Activated naive CD8-positive, alpha-beta T cell treated with anti-CD3 and anti-CD28 coated beads for 36 hours (primary cell): ENCODE measurements at regions not wholly inside any gene's neighbourhood (a gene's known extent, or its start where the extent isn't known, plus 50 kb on each side); places are given as distances from the start of the nearest gene placed in this dataset.

Source experiments
- DNase-seq: peaks from one replicate; pipeline ENCODE4 v3.0.0; 2021
- H3K27ac Mint-ChIP-seq: one replicate; pipeline ENCODE4 v1.8.0; 2022; ENCODE audit warnings: mild to moderate bottlenecking, moderate library complexity, mixed read lengths
- H3K27me3 Mint-ChIP-seq: one replicate; pipeline ENCODE4 v1.8.0; 2022; ENCODE audit warnings: mild to moderate bottlenecking, mixed read lengths
- H3K36me3 Mint-ChIP-seq: one replicate; pipeline ENCODE4 v1.8.0; 2021; ENCODE audit warnings: mild to moderate bottlenecking, mixed read lengths
- H3K4me1 Mint-ChIP-seq: one replicate; pipeline ENCODE4 v1.8.0; 2021; ENCODE audit warnings: mixed read lengths
- H3K4me3 Mint-ChIP-seq: one replicate; pipeline ENCODE4 v1.8.0; 2022; ENCODE audit warnings: mild to moderate bottlenecking, moderate library complexity, mixed read lengths
- H3K9me3 Mint-ChIP-seq: one replicate; pipeline ENCODE4 v1.8.0; 2022; ENCODE audit warnings: mixed read lengths

GRCh38 chr16:26263406-26263805 is 571.6 kb downstream of the HS3ST4 start:
- no peaks in the 10 kb centered on the region for H3K27me3 Mint-ChIP-seq

GRCh38 chr16:26267641-26268040 is 575.9 kb downstream of the HS3ST4 start:
- DNase-seq: no peak
- Mint-ChIP-seq H3K27me3 (no peaks in the 10 kb centered on the region), H3K4me1 (peaks cover 28% of the 10 kb centered on the region), H3K27ac (no peak overlapping the region), H3K4me3 (no peak overlapping the region), H3K9me3 (no peaks in the 10 kb centered on the region), H3K36me3 (peaks cover 2% of the 10 kb centered on the region)

More at GRCh38 chr16:26263406-26263805, 571.6 kb downstream of the HS3ST4 start:
- H3K36me3 Mint-ChIP-seq: no peaks in the 10 kb centered on the region
- no peak overlapping the region for H3K4me3 Mint-ChIP-seq
- H3K9me3 Mint-ChIP-seq: no peaks in the 10 kb centered on the region
- no peak overlapping the region for H3K27ac Mint-ChIP-seq
- H3K4me1 Mint-ChIP-seq: peaks cover 10% of the 10 kb centered on the region
- DNase-seq: no peak

- H3K36me3 Mint-ChIP-seq: peaks cover 2% of the 10 kb centered on the region
- no peak for DNase-seq
- no peaks in the 10 kb centered on the region for H3K9me3 Mint-ChIP-seq
- peaks cover 24% of the 10 kb centered on the region for H3K4me1 Mint-ChIP-seq
- no peak overlapping the region for H3K27ac Mint-ChIP-seq
- H3K27me3 Mint-ChIP-seq: no peaks in the 10 kb centered on the region
- no peak overlapping the region for H3K4me3 Mint-ChIP-seq
Observed at GRCh38 chr16:26269673-26270072, 577.9 kb downstream of the HS3ST4 start.

- Mint-ChIP-seq H3K4me3 (no peak overlapping the region), H3K27ac (no peak overlapping the region), H3K4me1 (peaks cover 22% of the 10 kb centered on the region), H3K9me3 (peaks cover 3% of the 10 kb centered on the region), H3K27me3 (peaks cover 6% of the 10 kb centered on the region), H3K36me3 (peaks cover 2% of the 10 kb centered on the region)
- DNase-seq: no peak
Observed at GRCh38 chr16:26273607-26274006, 581.8 kb downstream of the HS3ST4 start.

- H3K36me3 Mint-ChIP-seq: peaks cover 2% of the 10 kb centered on the region
- H3K4me1 Mint-ChIP-seq: peaks cover 12% of the 10 kb centered on the region
- no peak overlapping the region for H3K4me3 Mint-ChIP-seq
- H3K27ac Mint-ChIP-seq: no peak overlapping the region
- H3K27me3 Mint-ChIP-seq: peaks cover 6% of the 10 kb centered on the region
- no peak for DNase-seq
- peaks cover 3% of the 10 kb centered on the region for H3K9me3 Mint-ChIP-seq
Observed at GRCh38 chr16:26275021-26275590, 583.3 kb downstream of the HS3ST4 start.

GRCh38 chr16:26276289-26276688 is 584.5 kb downstream of the HS3ST4 start:
- peaks cover 1% of the 10 kb centered on the region for H3K4me1 Mint-ChIP-seq
- H3K4me3 Mint-ChIP-seq: no peak overlapping the region
- H3K9me3 Mint-ChIP-seq: peaks cover 5% of the 10 kb centered on the region
- H3K27ac Mint-ChIP-seq: no peak overlapping the region
- H3K36me3 Mint-ChIP-seq: no peaks in the 10 kb centered on the region
- no peak for DNase-seq
- H3K27me3 Mint-ChIP-seq: peaks cover 6% of the 10 kb centered on the region

GRCh38 chr16:26281381-26282110 is 589.8 kb downstream of the HS3ST4 start:
- no peak overlapping the region for H3K4me3 Mint-ChIP-seq
- peaks cover 4% of the 10 kb centered on the region for H3K9me3 Mint-ChIP-seq
- H3K27ac Mint-ChIP-seq: no peak overlapping the region
- DNase-seq: no peak
- H3K27me3 Mint-ChIP-seq: no peaks in the 10 kb centered on the region
- no peaks in the 10 kb centered on the region for H3K36me3 Mint-ChIP-seq
- H3K4me1 Mint-ChIP-seq: no peaks in the 10 kb centered on the region

GRCh38 chr16:26295625-26296304 is 604.0 kb downstream of the HS3ST4 start:
- no peak overlapping the region for H3K27ac Mint-ChIP-seq
- peaks cover 5% of the 10 kb centered on the region for H3K9me3 Mint-ChIP-seq
- H3K4me3 Mint-ChIP-seq: no peak overlapping the region
- no peaks in the 10 kb centered on the region for H3K4me1 Mint-ChIP-seq
- peaks cover 11% of the 10 kb centered on the region for H3K27me3 Mint-ChIP-seq
- DNase-seq: no peak
- H3K36me3 Mint-ChIP-seq: no peaks in the 10 kb centered on the region

GRCh38 chr16:26301516-26301915 is 609.8 kb downstream of the HS3ST4 start:
- Mint-ChIP-seq H3K36me3 (no peaks in the 10 kb centered on the region), H3K27me3 (peaks cover 15% of the 10 kb centered on the region), H3K4me3 (no peak overlapping the region), H3K9me3 (peaks cover 7% of the 10 kb centered on the region), H3K27ac (no peak overlapping the region), H3K4me1 (peaks cover 4% of the 10 kb centered on the region)
- no peak for DNase-seq

GRCh38 chr16:26316683-26317464 is 625.1 kb downstream of the HS3ST4 start:
- Mint-ChIP-seq H3K36me3 (no peaks in the 10 kb centered on the region), H3K9me3 (no peaks in the 10 kb centered on the region), H3K4me1 (no peaks in the 10 kb centered on the region), H3K27me3 (peaks cover 14% of the 10 kb centered on the region), H3K4me3 (no peak overlapping the region), H3K27ac (no peak overlapping the region)
- DNase-seq: no peak

GRCh38 chr16:26317885-26318284 is 626.1 kb downstream of the HS3ST4 start:
- Mint-ChIP-seq H3K4me3 (no peak overlapping the region), H3K27ac (no peak overlapping the region), H3K36me3 (no peaks in the 10 kb centered on the region), H3K9me3 (no peaks in the 10 kb centered on the region), H3K4me1 (no peaks in the 10 kb centered on the region), H3K27me3 (peaks cover 10% of the 10 kb centered on the region)
- DNase-seq: no peak

GRCh38 chr16:26330654-26331053 is 638.9 kb downstream of the HS3ST4 start:
- no peak overlapping the region for H3K4me3 Mint-ChIP-seq

GRCh38 chr16:26334218-26335111 is 642.7 kb downstream of the HS3ST4 start:
- Mint-ChIP-seq H3K4me1 (no peaks in the 10 kb centered on the region), H3K36me3 (no peaks in the 10 kb centered on the region), H3K27ac (no peak overlapping the region), H3K27me3 (peaks cover 8% of the 10 kb centered on the region), H3K4me3 (no peak overlapping the region), H3K9me3 (peaks cover under 1% of the 10 kb centered on the region)
- no peak for DNase-seq

More at GRCh38 chr16:26330654-26331053, 638.9 kb downstream of the HS3ST4 start:
- Mint-ChIP-seq H3K4me1 (no peaks in the 10 kb centered on the region), H3K36me3 (no peaks in the 10 kb centered on the region), H3K27me3 (peaks cover 15% of the 10 kb centered on the region), H3K9me3 (peaks cover 3% of the 10 kb centered on the region), H3K27ac (no peak overlapping the region)
- no peak for DNase-seq

- Mint-ChIP-seq H3K9me3 (no peaks in the 10 kb centered on the region), H3K4me1 (no peaks in the 10 kb centered on the region), H3K27me3 (peaks cover 8% of the 10 kb centered on the region), H3K27ac (no peak overlapping the region), H3K4me3 (no peak overlapping the region), H3K36me3 (no peaks in the 10 kb centered on the region)
- no peak for DNase-seq
Observed at GRCh38 chr16:26335236-26335853, 643.6 kb downstream of the HS3ST4 start.
